ENCODE measurements at regions not wholly inside any gene's neighbourhood (a gene's known extent, or its start where the extent isn't known, plus 50 kb on each side); places are given as distances from the start of the nearest gene placed in this dataset.

DNA sequence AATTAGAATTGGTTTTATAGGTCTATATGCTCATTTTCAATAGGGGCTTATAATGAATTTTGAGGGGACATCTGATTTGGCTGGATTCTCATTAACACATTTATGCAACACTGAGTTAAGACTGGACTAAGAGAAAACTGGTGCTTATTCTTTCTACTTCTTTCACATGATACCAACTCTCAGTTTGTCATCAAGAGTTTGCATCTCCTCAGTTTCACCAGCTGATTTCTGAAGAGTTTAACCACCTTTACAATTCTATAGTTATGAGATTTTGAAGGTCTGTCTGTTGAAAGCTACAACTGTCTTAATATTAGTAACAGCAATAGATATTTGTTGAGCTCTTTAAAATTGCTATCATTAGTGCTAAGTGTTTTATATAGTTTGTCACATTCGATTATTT is 867.0 kb upstream of the SORCS1 start:
- TF ChIP-seq RAD21 (IDR thresholded peaks at IDR 0.05; ENCODE audit: low read depth) (no peak), YY1 (IDR thresholded peaks at IDR 0.05; ENCODE audit: low read depth) (no peak), TCF12 (IDR thresholded peaks at IDR 0.05; ENCODE audit: low read depth) (no peak), FOXM1 (IDR thresholded peaks at IDR 0.05; ENCODE audit: borderline replicate concordance, low read depth) (no peak), CREB1 (IDR thresholded peaks at IDR 0.05; ENCODE audit: low read depth) (no peak), EP300 (IDR thresholded peaks at IDR 0.05; ENCODE audit: borderline replicate concordance) (no peak), TAF1 (IDR thresholded peaks at IDR 0.05; ENCODE audit: low read depth) (no peak), ZBTB7A (IDR thresholded peaks at IDR 0.05; ENCODE audit: low read depth) (no peak), TEAD4 (IDR thresholded peaks at IDR 0.05) (no peak), NFIC (IDR thresholded peaks at IDR 0.05) (no peak), EGR1 (IDR thresholded peaks at IDR 0.05) (no peak), CEBPB (IDR thresholded peaks at IDR 0.05) (no peak)
- TF ChIP-seq, protein P1, sequence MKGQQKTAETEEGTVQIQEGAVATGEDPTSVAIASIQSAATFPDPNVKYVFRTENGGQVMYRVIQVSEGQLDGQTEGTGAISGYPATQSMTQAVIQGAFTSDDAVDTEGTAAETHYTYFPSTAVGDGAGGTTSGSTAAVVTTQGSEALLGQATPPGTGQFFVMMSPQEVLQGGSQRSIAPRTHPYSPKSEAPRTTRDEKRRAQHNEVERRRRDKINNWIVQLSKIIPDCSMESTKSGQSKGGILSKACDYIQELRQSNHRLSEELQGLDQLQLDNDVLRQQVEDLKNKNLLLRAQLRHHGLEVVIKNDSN (IDR thresholded peaks at IDR 0.05): no peak
- TF ChIP-seq, protein P2, sequence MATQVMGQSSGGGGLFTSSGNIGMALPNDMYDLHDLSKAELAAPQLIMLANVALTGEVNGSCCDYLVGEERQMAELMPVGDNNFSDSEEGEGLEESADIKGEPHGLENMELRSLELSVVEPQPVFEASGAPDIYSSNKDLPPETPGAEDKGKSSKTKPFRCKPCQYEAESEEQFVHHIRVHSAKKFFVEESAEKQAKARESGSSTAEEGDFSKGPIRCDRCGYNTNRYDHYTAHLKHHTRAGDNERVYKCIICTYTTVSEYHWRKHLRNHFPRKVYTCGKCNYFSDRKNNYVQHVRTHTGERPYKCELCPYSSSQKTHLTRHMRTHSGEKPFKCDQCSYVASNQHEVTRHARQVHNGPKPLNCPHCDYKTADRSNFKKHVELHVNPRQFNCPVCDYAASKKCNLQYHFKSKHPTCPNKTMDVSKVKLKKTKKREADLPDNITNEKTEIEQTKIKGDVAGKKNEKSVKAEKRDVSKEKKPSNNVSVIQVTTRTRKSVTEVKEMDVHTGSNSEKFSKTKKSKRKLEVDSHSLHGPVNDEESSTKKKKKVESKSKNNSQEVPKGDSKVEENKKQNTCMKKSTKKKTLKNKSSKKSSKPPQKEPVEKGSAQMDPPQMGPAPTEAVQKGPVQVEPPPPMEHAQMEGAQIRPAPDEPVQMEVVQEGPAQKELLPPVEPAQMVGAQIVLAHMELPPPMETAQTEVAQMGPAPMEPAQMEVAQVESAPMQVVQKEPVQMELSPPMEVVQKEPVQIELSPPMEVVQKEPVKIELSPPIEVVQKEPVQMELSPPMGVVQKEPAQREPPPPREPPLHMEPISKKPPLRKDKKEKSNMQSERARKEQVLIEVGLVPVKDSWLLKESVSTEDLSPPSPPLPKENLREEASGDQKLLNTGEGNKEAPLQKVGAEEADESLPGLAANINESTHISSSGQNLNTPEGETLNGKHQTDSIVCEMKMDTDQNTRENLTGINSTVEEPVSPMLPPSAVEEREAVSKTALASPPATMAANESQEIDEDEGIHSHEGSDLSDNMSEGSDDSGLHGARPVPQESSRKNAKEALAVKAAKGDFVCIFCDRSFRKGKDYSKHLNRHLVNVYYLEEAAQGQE (IDR thresholded peaks at IDR 0.05; ENCODE audit: low read depth): no peak
- TF ChIP-seq, protein P3, sequence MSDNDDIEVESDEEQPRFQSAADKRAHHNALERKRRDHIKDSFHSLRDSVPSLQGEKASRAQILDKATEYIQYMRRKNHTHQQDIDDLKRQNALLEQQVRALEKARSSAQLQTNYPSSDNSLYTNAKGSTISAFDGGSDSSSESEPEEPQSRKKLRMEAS (IDR thresholded peaks at IDR 0.05): no peak

DNA sequence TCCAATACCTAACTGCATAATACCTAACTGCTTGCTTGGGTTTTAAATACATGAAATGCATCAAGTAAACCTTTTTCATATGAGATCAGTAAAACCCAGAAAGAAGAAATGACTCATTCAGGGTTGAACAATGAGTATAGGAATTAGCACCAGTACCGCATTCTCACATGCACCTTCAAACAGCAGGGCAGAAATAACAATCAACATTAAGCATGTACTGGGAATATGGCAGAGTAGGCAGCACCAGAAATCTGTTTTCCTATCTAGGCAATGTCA is 850.3 kb upstream of the SORCS1 start:
- no peak for TF ChIP-seq CEBPB (IDR thresholded peaks at IDR 0.05)
- TF ChIP-seq, protein P2 (IDR thresholded peaks at IDR 0.05; ENCODE audit: low read depth): no peak

DNA sequence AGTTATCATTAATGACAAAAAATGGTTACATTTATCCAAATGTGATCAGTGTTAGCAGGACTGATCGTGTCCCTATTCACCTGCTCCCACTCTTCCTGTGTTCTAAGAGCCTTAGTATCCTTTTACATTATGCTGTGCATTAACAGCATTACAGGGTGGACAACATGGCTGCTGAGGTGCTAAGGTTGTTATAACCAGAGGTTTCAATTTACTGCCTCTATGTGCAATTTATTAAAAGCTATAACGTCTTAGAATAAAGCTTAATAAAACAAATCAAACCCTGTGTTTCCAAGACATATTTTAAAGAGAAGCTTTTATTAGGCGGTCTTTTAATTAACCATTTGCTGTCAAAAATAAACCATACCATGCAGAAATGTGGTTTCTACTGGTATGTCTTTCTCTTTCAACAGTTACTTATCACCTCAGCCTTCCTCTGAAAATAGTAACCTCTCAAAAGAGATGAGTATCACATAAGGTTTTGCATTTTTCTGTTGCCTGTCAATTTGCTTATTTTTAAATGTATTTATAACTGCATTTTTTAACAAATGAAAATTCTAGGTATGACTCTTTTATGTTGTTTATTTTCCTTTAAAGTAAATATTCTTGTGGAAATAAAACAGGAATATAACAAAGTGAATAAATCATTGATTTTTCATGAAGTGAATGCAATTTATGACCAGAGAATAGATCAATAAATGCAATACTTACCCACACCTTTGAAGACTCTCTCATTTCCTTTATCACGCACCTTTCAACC is 849.8 kb upstream of the SORCS1 start:
- TF ChIP-seq EP300 (IDR thresholded peaks at IDR 0.05; ENCODE audit: borderline replicate concordance): no peak

DNA sequence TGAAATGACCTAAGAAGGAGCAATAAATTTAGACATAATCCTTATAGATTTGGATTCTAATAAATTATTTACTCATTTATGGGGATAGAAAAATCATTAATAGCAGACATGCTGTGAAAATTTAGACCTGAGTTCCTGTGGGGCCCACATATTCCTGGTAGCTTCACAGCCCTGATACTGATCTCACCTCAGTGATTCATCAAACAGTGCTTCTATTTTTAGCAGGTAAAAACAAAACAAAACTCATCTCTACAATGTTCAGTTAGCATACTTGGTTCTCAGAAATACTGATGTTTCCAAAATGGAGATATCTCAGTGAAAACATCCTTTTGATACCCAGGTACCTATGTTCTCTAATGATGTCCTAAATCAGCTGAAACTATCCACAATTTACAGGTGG is 841.1 kb upstream of the SORCS1 start:
- TF ChIP-seq, protein P2 (IDR thresholded peaks at IDR 0.05; ENCODE audit: low read depth): no peak
- TF ChIP-seq TAF1 (IDR thresholded peaks at IDR 0.05; ENCODE audit: low read depth) (no peak), TCF12 (IDR thresholded peaks at IDR 0.05; ENCODE audit: low read depth) (no peak), EP300 (IDR thresholded peaks at IDR 0.05; ENCODE audit: borderline replicate concordance) (no peak), RAD21 (IDR thresholded peaks at IDR 0.05; ENCODE audit: low read depth) (no peak), CEBPB (IDR thresholded peaks at IDR 0.05) (no peak), CREB1 (IDR thresholded peaks at IDR 0.05; ENCODE audit: low read depth) (no peak), FOXM1 (IDR thresholded peaks at IDR 0.05; ENCODE audit: borderline replicate concordance, low read depth) (no peak)
- TF ChIP-seq, protein P1 (IDR thresholded peaks at IDR 0.05): no peak

DNA sequence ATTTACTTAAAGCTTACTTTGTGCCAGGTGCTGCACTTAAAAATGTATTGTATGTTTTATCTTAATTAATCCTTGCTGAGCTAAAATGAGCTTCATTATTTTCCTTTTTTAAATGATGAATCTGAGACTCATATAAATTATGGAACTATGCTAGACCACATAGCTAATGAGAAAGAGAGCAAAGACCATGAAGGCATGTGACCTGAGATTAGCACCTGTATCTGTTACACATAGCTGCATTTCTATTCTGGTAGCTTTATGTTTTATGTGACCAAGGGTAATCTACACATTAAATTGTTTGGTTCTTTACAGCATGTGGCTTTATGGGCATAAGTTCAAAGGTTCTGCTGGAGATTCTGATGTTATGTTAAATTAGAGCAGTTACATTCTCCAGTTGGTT is 839.1 kb upstream of the SORCS1 start:
- TF ChIP-seq RAD21 (IDR thresholded peaks at IDR 0.05; ENCODE audit: low read depth) (no peak), CREB1 (IDR thresholded peaks at IDR 0.05; ENCODE audit: low read depth) (no peak), ZBTB7A (IDR thresholded peaks at IDR 0.05; ENCODE audit: low read depth) (no peak), EGR1 (IDR thresholded peaks at IDR 0.05) (no peak), CEBPB (IDR thresholded peaks at IDR 0.05) (no peak), TCF12 (IDR thresholded peaks at IDR 0.05; ENCODE audit: low read depth) (no peak)
- TF ChIP-seq, protein P1 (IDR thresholded peaks at IDR 0.05): no peak

Data from Ishikawa (cell line).